K562 (cell line): ENCODE measurements at regions not wholly inside any gene's neighbourhood (a gene's known extent, or its start where the extent isn't known, plus 50 kb on each side); places are given as distances from the start of the nearest gene placed in this dataset.

Source experiments
- FOXA1 ChIP-seq: fragments of 450-650 bp; IDR thresholded peaks from 2 replicates; pipeline ENCODE4 v1.6.1; 2016; ENCODE audit warnings: mild to moderate bottlenecking, borderline replicate concordance
- NCOR1 ChIP-seq: fragments of 450-650 bp; IDR thresholded peaks from 2 replicates; pipeline ENCODE4 v1.6.1; 2016; ENCODE audit warnings: mild to moderate bottlenecking, moderate library complexity
- RCOR1 ChIP-seq, 2 experiments: IDR thresholded peaks; 2 replicates each; pipeline ENCODE4 v1.6.1; 2012; ENCODE audit warnings: low read depth in 2 of 2, low read length in 2 of 2, borderline replicate concordance in 1 of 2, improper control_type of control experiment in 1 of 2
- ZFX ChIP-seq: sonication (generic); formaldehyde crosslinking; IDR thresholded peaks from 2 replicates; pipeline ENCODE4 v1.8.0; 2022; ENCODE audit warnings: mild to moderate bottlenecking, missing genetic modification reagents, moderate library complexity
- TF ChIP-seq, protein P1 (sequence below), 3 experiments: IDR thresholded peaks in 2 of 3; conservative IDR thresholded peaks in 1 of 3; 2 replicates each; pipeline ENCODE4 v1.5.1; 2011 to 2012; ENCODE audit warnings: low read length in 3 of 3, mild to moderate bottlenecking in 3 of 3, control low read depth in 2 of 3, improper control_type of control experiment in 1 of 3, inconsistent platforms in 1 of 3, low read depth in 1 of 3, mixed read lengths in 1 of 3, moderate library complexity in 1 of 3; ENCODE audit not compliant: insufficient read depth in 2 of 3

DNA sequence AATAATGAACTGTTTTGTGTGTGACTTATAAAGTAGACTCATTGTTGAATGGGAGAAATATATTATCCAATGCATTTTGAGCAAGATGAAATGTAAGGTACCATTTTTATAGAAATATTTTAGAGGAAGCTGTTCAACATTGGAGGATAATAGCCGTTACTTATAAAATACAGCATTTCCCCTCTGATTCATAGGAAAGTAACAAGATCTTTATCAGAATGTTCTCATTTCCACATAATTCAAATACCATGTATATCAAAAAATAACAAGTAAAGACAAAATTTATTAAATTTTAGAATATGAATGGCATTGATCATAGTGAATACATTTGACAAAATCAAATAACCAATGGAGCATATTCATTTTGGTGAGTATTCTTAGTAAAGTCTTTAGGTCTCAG, 346.7 kb upstream of the PTGER4 start:
- TF ChIP-seq, protein P1, sequence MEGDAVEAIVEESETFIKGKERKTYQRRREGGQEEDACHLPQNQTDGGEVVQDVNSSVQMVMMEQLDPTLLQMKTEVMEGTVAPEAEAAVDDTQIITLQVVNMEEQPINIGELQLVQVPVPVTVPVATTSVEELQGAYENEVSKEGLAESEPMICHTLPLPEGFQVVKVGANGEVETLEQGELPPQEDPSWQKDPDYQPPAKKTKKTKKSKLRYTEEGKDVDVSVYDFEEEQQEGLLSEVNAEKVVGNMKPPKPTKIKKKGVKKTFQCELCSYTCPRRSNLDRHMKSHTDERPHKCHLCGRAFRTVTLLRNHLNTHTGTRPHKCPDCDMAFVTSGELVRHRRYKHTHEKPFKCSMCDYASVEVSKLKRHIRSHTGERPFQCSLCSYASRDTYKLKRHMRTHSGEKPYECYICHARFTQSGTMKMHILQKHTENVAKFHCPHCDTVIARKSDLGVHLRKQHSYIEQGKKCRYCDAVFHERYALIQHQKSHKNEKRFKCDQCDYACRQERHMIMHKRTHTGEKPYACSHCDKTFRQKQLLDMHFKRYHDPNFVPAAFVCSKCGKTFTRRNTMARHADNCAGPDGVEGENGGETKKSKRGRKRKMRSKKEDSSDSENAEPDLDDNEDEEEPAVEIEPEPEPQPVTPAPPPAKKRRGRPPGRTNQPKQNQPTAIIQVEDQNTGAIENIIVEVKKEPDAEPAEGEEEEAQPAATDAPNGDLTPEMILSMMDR (IDR thresholded peaks at IDR 0.05 in 2 of 3, conservative IDR thresholded peaks at IDR 0.05 in 1 of 3; ENCODE audit: insufficient read depth in 2 of 3, low read depth in 1 of 3, low read length in 3 of 3) = no peak
- TF ChIP-seq FOXA1 = no peak
- TF ChIP-seq RCOR1 (IDR thresholded peaks at IDR 0.05; ENCODE audit: borderline replicate concordance in 1 of 2, low read depth in 2 of 2, low read length in 2 of 2) = no peak
- TF ChIP-seq NCOR1 = no peak
- no peak for TF ChIP-seq ZFX (CRISPR knock-in tag)
